GM18502 (cell line): ENCODE measurements at regions not wholly inside any gene's neighbourhood (a gene's known extent, or its start where the extent isn't known, plus 50 kb on each side); places are given as distances from the start of the nearest gene placed in this dataset.

ENCODE experiments used
- ATAC-seq: cut with Tn5 transposase; IDR thresholded peaks from one replicate; pipeline ENCODE4 v1.9.1; 2021; ENCODE audit warnings: mild to moderate bottlenecking; ENCODE audit not compliant: unreplicated experiment, poor library complexity

DNA sequence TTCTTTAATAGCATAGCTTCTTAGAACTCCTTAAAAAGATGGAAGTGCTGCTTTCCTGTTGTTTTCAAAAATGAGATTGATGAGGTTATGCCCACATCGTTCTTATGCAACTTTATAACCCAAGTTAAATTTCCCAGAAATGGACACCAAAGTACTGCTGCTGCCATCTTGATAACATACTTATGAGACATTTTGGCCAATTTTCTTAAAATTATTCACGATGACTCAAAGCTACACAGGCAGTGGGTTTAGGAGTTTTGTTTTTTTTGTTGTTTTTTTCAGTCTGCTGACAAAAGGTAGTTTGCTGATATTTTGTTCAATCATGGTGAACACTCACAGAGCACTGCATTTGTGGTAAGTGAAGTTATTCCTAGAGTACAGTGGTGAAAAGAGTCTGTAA lies 54.9 kb upstream of the RFC3 start:
- ATAC-seq = no peak

DNA sequence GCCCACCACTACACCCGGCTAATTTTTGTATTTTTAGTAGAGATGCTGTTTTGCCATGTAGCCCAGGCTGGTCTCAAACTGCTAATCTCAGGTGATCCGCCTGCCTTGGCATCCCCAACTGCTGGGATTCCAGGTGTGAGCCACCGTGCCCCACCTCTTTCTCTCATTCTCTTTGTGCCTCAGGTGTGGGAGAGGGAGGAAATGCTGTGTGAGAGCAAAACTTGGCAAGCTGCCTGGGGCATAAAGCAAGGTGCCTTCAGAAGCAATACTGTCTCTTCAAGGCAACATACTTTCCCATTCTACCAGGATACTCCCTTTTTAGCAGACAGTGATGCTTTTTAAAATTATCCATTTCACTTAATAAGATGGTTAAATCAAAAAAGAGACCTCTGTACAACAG lies 53.2 kb upstream of the RFC3 start:
- no peak for ATAC-seq

DNA sequence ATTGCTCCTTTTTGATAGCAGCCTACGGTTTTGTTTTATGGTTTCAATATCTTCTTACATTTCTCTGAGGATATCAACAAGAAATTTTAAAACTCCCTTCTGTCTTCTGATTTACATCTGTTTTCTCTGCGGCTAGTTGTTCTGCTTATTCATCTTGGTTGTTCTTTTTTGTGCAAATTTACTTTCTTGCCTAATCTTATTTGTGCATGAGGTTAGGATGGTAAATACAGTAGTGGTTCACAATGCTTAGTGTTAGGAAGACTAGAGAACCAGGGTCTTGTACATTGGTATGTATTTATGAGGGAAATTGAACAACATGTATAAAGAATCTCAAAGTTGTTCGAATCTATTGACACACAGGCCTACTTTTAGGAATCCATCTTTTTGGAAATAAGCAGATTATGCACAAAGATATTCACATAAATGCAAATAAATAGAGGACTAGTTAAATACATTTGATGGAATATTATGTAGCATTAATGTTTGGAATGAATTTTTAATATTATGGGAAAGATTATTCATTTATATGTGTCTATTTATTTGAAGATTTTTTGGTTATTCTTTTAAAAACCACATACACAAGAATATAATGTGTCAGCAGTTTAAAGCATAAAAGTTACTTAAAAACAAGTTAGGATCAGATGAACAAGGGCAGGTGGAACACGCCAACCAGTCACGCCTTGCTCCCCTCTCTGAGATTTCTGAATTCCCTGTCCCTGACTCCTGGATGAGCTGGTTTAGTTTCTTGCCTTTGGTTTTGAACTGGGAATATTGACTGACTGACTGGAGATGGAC lies 51.4 kb upstream of the RFC3 start:
- ATAC-seq = no peak

DNA sequence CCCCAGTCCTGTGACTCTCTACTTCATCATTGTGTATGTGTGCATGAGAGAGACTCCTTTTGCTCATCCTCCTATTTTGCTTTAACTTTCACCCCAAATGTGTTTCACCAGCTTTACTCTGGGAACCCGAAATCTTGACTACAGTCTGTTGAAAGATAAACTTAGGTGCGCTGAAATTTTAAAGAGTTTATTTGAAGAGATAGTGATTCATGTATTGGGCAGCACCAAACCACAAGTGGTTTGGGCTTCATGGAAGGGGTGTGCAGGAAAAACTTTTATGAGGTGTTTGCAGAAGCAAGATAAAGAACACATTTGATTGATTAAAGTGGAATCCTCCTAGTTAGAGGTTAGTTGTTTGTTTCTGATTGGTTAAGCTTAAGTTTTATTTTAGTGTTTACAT lies 50.8 kb upstream of the RFC3 start:
- no peak for ATAC-seq
